HepG2 (cell line): ENCODE measurements at regions not wholly inside any gene's neighbourhood (a gene's known extent, or its start where the extent isn't known, plus 50 kb on each side); places are given as distances from the start of the nearest gene placed in this dataset.
A peak's percentile ranks its signal among the peaks of the same experiment; 100 is the strongest.

ENCODE experiments used
- ATAC-seq: fragments of 200-7000 bp; cut with Tn5 transposase; 3 replicates; pipeline ENCODE4 v1.9.1; 2020; ENCODE audit warnings: mild to moderate bottlenecking, moderate library complexity
- BruUV-seq: library from RNA; stranded (reverse); fragments of 400-500 nt; replicated peaks from 2 replicates; lab custom pipeline; 2021; lab: Mats Ljungman, UMichigan
- CTCF ChIA-PET: fragments of 300-600 bp; formaldehyde crosslinking; extraction: SDS; loops from one replicate; lab custom pipeline; 2021; ENCODE audit warnings: low total read pairs, inconsistent platforms, low intra/inter-chr PET ratio; lab: Yijun Ruan, JAX
- POLR2A ChIA-PET: fragments of 350-600 bp; sonication (Branson Sonifier 250); formaldehyde crosslinking; loops from one replicate; lab custom pipeline; 2020; ENCODE audit warnings: antibody characterized with exemption, inconsistent platforms; lab: Yijun Ruan, JAX
- DNase-seq: peaks from one replicate; pipeline ENCODE4 v3.0.0-alpha.2; 2015; ENCODE audit warnings: low spot score
- FAIRE-seq: peaks from 3 replicates; lab custom pipeline; 2011; peaks lifted over from hg19 to GRCh38; lab: Jason Lieb, UNC
- H2AFZ ChIP-seq: one replicate; pipeline ENCODE4 v1.6.1; 2011; ENCODE audit warnings: low read length, inconsistent platforms
- H3K27ac ChIP-seq: fragments of 300-600 bp; 3 replicates; pipeline ENCODE4 v1.8.0; 2011; ENCODE audit warnings: mixed run types, mild to moderate bottlenecking, mixed read lengths, low read length, inconsistent platforms; ENCODE audit not compliant: insufficient read depth; ENCODE audit errors: extremely low read length
- H3K27me3 ChIP-seq, 2 experiments: fragments of 200-600 bp in 1 of 2; 2 replicates in 1 of 2; 3 replicates in 1 of 2; pipeline versions ENCODE4 v1.6.0 to v1.8.0; 2011; ENCODE audit warnings: low read length in 2 of 2, mild to moderate bottlenecking in 2 of 2, moderate library complexity in 2 of 2, inconsistent platforms in 1 of 2; ENCODE audit not compliant: insufficient read depth in 2 of 2, control insufficient read depth in 1 of 2
- H3K36me3 ChIP-seq, 2 experiments: fragments of 200-600 bp in 1 of 2; replicated peaks in 1 of 2; 2 replicates in 1 of 2; 3 replicates in 1 of 2; pipeline versions ENCODE4 v1.5.1 to v1.8.0; 2011; ENCODE audit warnings: low read length in 2 of 2, inconsistent platforms in 1 of 2; ENCODE audit not compliant: insufficient read depth in 2 of 2, control insufficient read depth in 1 of 2
- H3K4me1 ChIP-seq: 2 replicates; pipeline ENCODE4 v1.5.1; 2012; ENCODE audit warnings: low read length, inconsistent platforms; ENCODE audit not compliant: insufficient read depth
- H3K4me2 ChIP-seq: 2 replicates; pipeline ENCODE4 v1.6.0; 2011; ENCODE audit warnings: low read depth, low read length, inconsistent platforms
- H3K4me3 ChIP-seq, 3 experiments: fragments of 200-600 bp in 1 of 3; sonication (generic), shearing (Covaris generic) in 1 of 3; replicated peaks in 1 of 3; 2 replicates each; pipeline ENCODE4 v1.5.1; 2011 to 2016; ENCODE audit warnings: low read length in 3 of 3, inconsistent platforms in 2 of 3, low read depth in 2 of 3, mild to moderate bottlenecking in 2 of 3, control low read depth in 1 of 3, mixed read lengths in 1 of 3; ENCODE audit not compliant: insufficient read depth in 1 of 3
- H3K79me2 ChIP-seq: one replicate; pipeline ENCODE4 v1.6.1; 2011; ENCODE audit warnings: low read length, inconsistent platforms; ENCODE audit not compliant: insufficient read depth
- H3K9ac ChIP-seq: 2 replicates; pipeline ENCODE4 v1.6.0; 2011; ENCODE audit warnings: mild to moderate bottlenecking, low read depth, low read length, inconsistent platforms; ENCODE audit not compliant: insufficient read depth
- H3K9me3 ChIP-seq: 2 replicates; pipeline ENCODE4 v1.5.1; 2012; ENCODE audit warnings: mild to moderate bottlenecking, low read length
- H4K20me1 ChIP-seq: 2 replicates; pipeline ENCODE4 v1.6.0; 2011; ENCODE audit warnings: inconsistent platforms, mild to moderate bottlenecking, low read length, moderate library complexity; ENCODE audit not compliant: insufficient read depth
- HMGA1 ChIP-seq: sonication (generic); formaldehyde crosslinking; conservative IDR thresholded peaks from 2 replicates; pipeline ENCODE4 v1.4.0; 2020; ENCODE audit warnings: missing genetic modification reagents
- HNRNPH1 ChIP-seq: fragments of 200-400 bp; formaldehyde crosslinking; optimal IDR thresholded peaks from 2 replicates; pipeline ENCODE3; 2017; ENCODE audit warnings: mild to moderate bottlenecking, low read depth, low read length
- IRX3 ChIP-seq: sonication (generic); formaldehyde crosslinking; IDR thresholded peaks from 2 replicates; pipeline ENCODE4 v1.8.1; 2023; ENCODE audit warnings: mild to moderate bottlenecking, low read depth, missing genetic modification reagents, borderline replicate concordance
- MAFK ChIP-seq, 2 experiments: IDR thresholded peaks in 1 of 2; conservative IDR thresholded peaks in 1 of 2; 2 replicates each; pipeline ENCODE4 v1.6.1; 2011; ENCODE audit warnings: improper control_type of control experiment in 2 of 2, low read length in 2 of 2
- NONO ChIP-seq, 2 experiments: fragments of 450-650 bp in 1 of 2; sonication (generic) in 1 of 2; formaldehyde crosslinking in 1 of 2; IDR thresholded peaks in 1 of 2; conservative IDR thresholded peaks in 1 of 2; 2 replicates each; pipeline versions ENCODE4 v1.6.1 to v1.8.0; 2017 to 2022; ENCODE audit warnings: mild to moderate bottlenecking in 1 of 2, missing genetic modification reagents in 1 of 2, moderate library complexity in 1 of 2
- PCBP1 ChIP-seq: fragments of 200-400 bp; formaldehyde crosslinking; IDR thresholded peaks from 2 replicates; pipeline ENCODE4 v1.6.1; 2017; ENCODE audit warnings: mild to moderate bottlenecking, low read depth, low read length, borderline replicate concordance
- PRDM10 ChIP-seq: sonication (generic); formaldehyde crosslinking; IDR thresholded peaks from 2 replicates; pipeline ENCODE4 v1.4.0; 2020; ENCODE audit warnings: low read depth, missing genetic modification reagents
- UBTF ChIP-seq: sonication (generic); formaldehyde crosslinking; IDR thresholded peaks from 2 replicates; pipeline ENCODE4 v1.4.0; 2020; ENCODE audit warnings: mild to moderate bottlenecking, missing genetic modification reagents
- ZMYM2 ChIP-seq: sonication (generic); formaldehyde crosslinking; IDR thresholded peaks from 2 replicates; pipeline ENCODE4 v1.8.0; 2022; ENCODE audit warnings: mild to moderate bottlenecking, missing genetic modification reagents
- ZNF660 ChIP-seq: sonication (generic); formaldehyde crosslinking; IDR thresholded peaks from 2 replicates; pipeline ENCODE4 v1.5.1; 2020; ENCODE audit warnings: mild to moderate bottlenecking, low read depth, missing genetic modification reagents, borderline replicate concordance
- WGBS: methylation state at CpG from one replicate; pipeline ENCODE4 v1.1.6; 2017; ENCODE audit warnings: low lambda C conversion rate; 5-methylcytosine and 5-hydroxymethylcytosine counted together
- in situ Hi-C: cut with HindIII; loops from 2 replicates; pipeline ENCODE4 v1.10.0; 2017; ENCODE audit warnings: low pct_unique_long_range_greater_than_20kb; ENCODE audit not compliant: extremely low pct_ligation_motif_present
- intact Hi-C: fragments of 100-400 bp; cut with micrococcal nuclease; formaldehyde crosslinking; loops from one replicate; pipeline ENCODE4 v1.10.0; 2022; ENCODE audit not compliant: unreplicated experiment

- no TSS peak for BruUV-seq
- no peaks in the 10 kb centered on the region for H3K9me3 ChIP-seq
- ATAC-seq, result no peak
- H3K4me3 ChIP-seq, result no peak overlapping the region
- POLR2A ChIA-PET, result no interaction called here
- 0% methylated on average over 1 of the region's 2 CpGs for WGBS
- FAIRE-seq, result no peak
- peaks cover 0 to 10% of the 10 kb centered on the region in 2 experiments; a peak in 2 of 5 replicates for H3K27me3 ChIP-seq
- H3K4me1 ChIP-seq, result no peaks in the 10 kb centered on the region
- H3K4me2 ChIP-seq, result no peak overlapping the region
- H3K27ac ChIP-seq, result no peak overlapping the region
- TF ChIP-seq PCBP1 (no peak), HNRNPH1 (no peak), NONO (IDR thresholded peaks at IDR 0.05) (no peak), NONO (CRISPR knock-in tag; conservative IDR thresholded peaks at IDR 0.05) (no peak)
- TF ChIP-seq, all 625 proteins: peak for 0
- no peak for DNase-seq
- Histone ChIP-seq H2AFZ (no peak overlapping the region), H3K79me2 (no peaks in the 10 kb centered on the region), H3K9ac (no peak overlapping the region), H4K20me1 (no peaks in the 10 kb centered on the region), H3K36me3 (no peaks in the 10 kb centered on the region)
- in situ Hi-C loops, result loop anchor here (25.0 kb wide), 1 partner anchor 798 kb away; no protein-coding TSS in a partner anchor
- CTCF ChIA-PET, result no interaction called here
- intact Hi-C loops, result no loop called here
Observed at GRCh38 chr5:116935561-116936162, 361.0 kb upstream of the SEMA6A start.

- TF ChIP-seq ZMYM2 (no peak), UBTF (CRISPR knock-in tag) (no peak), IRX3 (CRISPR knock-in tag) (no peak), PRDM10 (CRISPR knock-in tag) (no peak), HMGA1 (no peak), ZNF660 (CRISPR knock-in tag) (no peak), MAFK (conservative IDR thresholded peaks at IDR 0.05 in 1 of 2, IDR thresholded peaks at IDR 0.05 in 1 of 2; ENCODE audit: low read length in 2 of 2) (peak in 1 of 2 experiments; percentile 38; a peak in 2 of 4 replicates)
- intact Hi-C loops, result no loop called here
- Histone ChIP-seq H3K4me3 (no peak overlapping the region), H2AFZ (no peak overlapping the region), H3K4me1 (no peaks in the 10 kb centered on the region), H3K4me2 (no peak overlapping the region), H3K79me2 (no peaks in the 10 kb centered on the region), H3K9ac (no peak overlapping the region), H3K27me3 (peaks cover 0 to 2% of the 10 kb centered on the region in 2 experiments; a peak in 1 of 5 replicates), H3K36me3 (no peaks in the 10 kb centered on the region), H4K20me1 (no peaks in the 10 kb centered on the region), H3K27ac (no peak overlapping the region), H3K9me3 (no peaks in the 10 kb centered on the region)
- ATAC-seq, result no peak
- BruUV-seq, result no TSS peak
- no peak for DNase-seq
- ChIA-PET CTCF (no interaction called here), POLR2A (no interaction called here)
- in situ Hi-C loops, result loop anchor here (25.0 kb wide), 1 partner anchor 793 kb away; no protein-coding TSS in a partner anchor
- FAIRE-seq, result no peak
- 0% methylated on average over 1 of the region's 1 CpG for WGBS
Observed at GRCh38 chr5:116930616-116931015, 356.0 kb upstream of the SEMA6A start.
